ENCODE measurements at regions not wholly inside any gene's neighbourhood (a gene's known extent, or its start where the extent isn't known, plus 50 kb on each side); places are given as distances from the start of the nearest gene placed in this dataset.

- peak in 1 of 2 donors; percentile 81 for DNase-seq (ENCODE audit: low read depth in 2 of 2)
- H3K9me3 ChIP-seq (ENCODE audit: control insufficient read depth, insufficient read depth, low read depth, low read length), result no peaks in the 10 kb centered on the region
- peaks cover 19% of the 10 kb centered on the region for H3K4me1 ChIP-seq (ENCODE audit: control insufficient read depth, extremely low read depth, insufficient read depth, low read length)
- peak overlapping the region; percentile 48 for H3K4me2 ChIP-seq (ENCODE audit: extremely low read depth, insufficient read depth, low read length)
- H3K27me3 ChIP-seq (ENCODE audit: control insufficient read depth, insufficient read depth, low read length), result no peaks in the 10 kb centered on the region
- no peak overlapping the region for H2AFZ ChIP-seq (ENCODE audit: low read length)
- TF ChIP-seq EZH2 (IDR thresholded peaks at IDR 0.05; ENCODE audit: low read length, missing control alignments) (no peak), CTCF (conservative IDR thresholded peaks at IDR 0.05 in 1 of 2, IDR thresholded peaks at IDR 0.05 in 1 of 2; ENCODE audit: low read depth in 1 of 2, low read length in 2 of 2) (no peak)
- H3K36me3 ChIP-seq (ENCODE audit: control insufficient read depth, insufficient read depth, low read length), result no peaks in the 10 kb centered on the region
- H3K4me3 ChIP-seq (replicated peaks in 1 of 4; ENCODE audit: control extremely low read depth in 1 of 4, insufficient read depth in 1 of 4, low read depth in 3 of 4, low read length in 4 of 4), result no peak overlapping the region
- no peaks in the 10 kb centered on the region for H4K20me1 ChIP-seq (ENCODE audit: control insufficient read depth, extremely low read depth, insufficient read depth, low read length)
- peak overlapping the region; percentile 76 for H3K27ac ChIP-seq (ENCODE audit: insufficient read depth, low read length)
- H3K79me2 ChIP-seq (ENCODE audit: control insufficient read depth, insufficient read depth, low read length), result no peaks in the 10 kb centered on the region
- no peak overlapping the region for H3K9ac ChIP-seq (ENCODE audit: insufficient read depth, low read length)
Measured at GRCh38 chr5:93161661-93162654, 419.1 kb downstream of the NR2F1-AS1 start.

GRCh38 chr5:93158841-93159240 is 422.2 kb downstream of the NR2F1-AS1 start:
- H4K20me1 ChIP-seq (ENCODE audit: control insufficient read depth, extremely low read depth, insufficient read depth, low read length), result no peaks in the 10 kb centered on the region
- DNase-seq (ENCODE audit: low read depth in 2 of 2), result peak in 1 of 2 donors; percentile 67
- H3K9me3 ChIP-seq (ENCODE audit: control insufficient read depth, insufficient read depth, low read depth, low read length), result no peaks in the 10 kb centered on the region
- H3K4me1 ChIP-seq (ENCODE audit: control insufficient read depth, extremely low read depth, insufficient read depth, low read length), result peaks cover 14% of the 10 kb centered on the region
- no peak overlapping the region for H2AFZ ChIP-seq (ENCODE audit: low read length)
- H3K36me3 ChIP-seq (ENCODE audit: control insufficient read depth, insufficient read depth, low read length), result no peaks in the 10 kb centered on the region
- H3K4me3 ChIP-seq (replicated peaks in 1 of 4; ENCODE audit: control extremely low read depth in 1 of 4, insufficient read depth in 1 of 4, low read depth in 3 of 4, low read length in 4 of 4), result no peak overlapping the region
- H3K79me2 ChIP-seq (ENCODE audit: control insufficient read depth, insufficient read depth, low read length), result no peaks in the 10 kb centered on the region
- no peak overlapping the region for H3K9ac ChIP-seq (ENCODE audit: insufficient read depth, low read length)
- no peak overlapping the region for H3K4me2 ChIP-seq (ENCODE audit: extremely low read depth, insufficient read depth, low read length)
- H3K27me3 ChIP-seq (ENCODE audit: control insufficient read depth, insufficient read depth, low read length), result no peaks in the 10 kb centered on the region
- no peak overlapping the region for H3K27ac ChIP-seq (ENCODE audit: insufficient read depth, low read length)
- TF ChIP-seq CTCF (conservative IDR thresholded peaks at IDR 0.05 in 1 of 2, IDR thresholded peaks at IDR 0.05 in 1 of 2; ENCODE audit: low read depth in 1 of 2, low read length in 2 of 2) (no peak), EZH2 (IDR thresholded peaks at IDR 0.05; ENCODE audit: low read length, missing control alignments) (no peak)

GRCh38 chr5:93156566-93156965 is 424.5 kb downstream of the NR2F1-AS1 start:
- H2AFZ ChIP-seq (ENCODE audit: low read length), result no peak overlapping the region
- H3K9me3 ChIP-seq (ENCODE audit: control insufficient read depth, insufficient read depth, low read depth, low read length), result no peaks in the 10 kb centered on the region
- peaks cover 4% of the 10 kb centered on the region for H3K4me1 ChIP-seq (ENCODE audit: control insufficient read depth, extremely low read depth, insufficient read depth, low read length)
- H3K27me3 ChIP-seq (ENCODE audit: control insufficient read depth, insufficient read depth, low read length), result no peaks in the 10 kb centered on the region
- no peak overlapping the region for H3K4me2 ChIP-seq (ENCODE audit: extremely low read depth, insufficient read depth, low read length)
- no peaks in the 10 kb centered on the region for H3K36me3 ChIP-seq (ENCODE audit: control insufficient read depth, insufficient read depth, low read length)
- DNase-seq (ENCODE audit: low read depth in 2 of 2), result no peak
- TF ChIP-seq CTCF (conservative IDR thresholded peaks at IDR 0.05 in 1 of 2, IDR thresholded peaks at IDR 0.05 in 1 of 2; ENCODE audit: low read depth in 1 of 2, low read length in 2 of 2) (no peak), EZH2 (IDR thresholded peaks at IDR 0.05; ENCODE audit: low read length, missing control alignments) (no peak)
- H3K79me2 ChIP-seq (ENCODE audit: control insufficient read depth, insufficient read depth, low read length), result no peaks in the 10 kb centered on the region
- no peak overlapping the region for H3K4me3 ChIP-seq (replicated peaks in 1 of 4; ENCODE audit: control extremely low read depth in 1 of 4, insufficient read depth in 1 of 4, low read depth in 3 of 4, low read length in 4 of 4)
- H3K27ac ChIP-seq (ENCODE audit: insufficient read depth, low read length), result no peak overlapping the region
- no peaks in the 10 kb centered on the region for H4K20me1 ChIP-seq (ENCODE audit: control insufficient read depth, extremely low read depth, insufficient read depth, low read length)
- H3K9ac ChIP-seq (ENCODE audit: insufficient read depth, low read length), result no peak overlapping the region

Data from fibroblast of lung (primary cell).